ENCODE measurements at regions not wholly inside any gene's neighbourhood (a gene's known extent, or its start where the extent isn't known, plus 50 kb on each side); places are given as distances from the start of the nearest gene placed in this dataset.

GRCh38 chr2:62439425-62439824, 66.6 kb downstream of the TMEM17 start:
- H3K4me3 ChIP-seq (replicated peaks; ENCODE audit: low read depth, low read length): no peak overlapping the region
- no peak for TF ChIP-seq CTCF (IDR thresholded peaks at IDR 0.05; ENCODE audit: low read depth, low read length, missing control alignments)

GRCh38 chr2:62437785-62438184, 68.2 kb downstream of the TMEM17 start:
- no peak for TF ChIP-seq CTCF (IDR thresholded peaks at IDR 0.05; ENCODE audit: low read depth, low read length, missing control alignments)
- no peak for DNase-seq (ENCODE audit: extremely low read depth, low read depth)
- H3K4me3 ChIP-seq (replicated peaks; ENCODE audit: low read depth, low read length): no peak overlapping the region

More at GRCh38 chr2:62439425-62439824, 66.6 kb downstream of the TMEM17 start:
- no peak for DNase-seq (ENCODE audit: extremely low read depth, low read depth)

GRCh38 chr2:62435720-62436119, 70.3 kb downstream of the TMEM17 start:
- DNase-seq (ENCODE audit: extremely low read depth, low read depth): no peak
- TF ChIP-seq CTCF (IDR thresholded peaks at IDR 0.05; ENCODE audit: low read depth, low read length, missing control alignments): no peak
- H3K4me3 ChIP-seq (replicated peaks; ENCODE audit: low read depth, low read length): no peak overlapping the region

GRCh38 chr2:62432407-62432806, 73.6 kb downstream of the TMEM17 start:
- no peak for TF ChIP-seq CTCF (IDR thresholded peaks at IDR 0.05; ENCODE audit: low read depth, low read length, missing control alignments)
- no peak for DNase-seq (ENCODE audit: extremely low read depth, low read depth)
- no peak overlapping the region for H3K4me3 ChIP-seq (replicated peaks; ENCODE audit: low read depth, low read length)

GRCh38 chr2:62431512-62431911, 74.5 kb downstream of the TMEM17 start:
- no peak for DNase-seq (ENCODE audit: extremely low read depth, low read depth)
- H3K4me3 ChIP-seq (replicated peaks; ENCODE audit: low read depth, low read length): no peak overlapping the region
- no peak for TF ChIP-seq CTCF (IDR thresholded peaks at IDR 0.05; ENCODE audit: low read depth, low read length, missing control alignments)

- no peak for DNase-seq (ENCODE audit: extremely low read depth, low read depth)
- no peak for TF ChIP-seq CTCF (IDR thresholded peaks at IDR 0.05; ENCODE audit: low read depth, low read length, missing control alignments)
- no peak overlapping the region for H3K4me3 ChIP-seq (replicated peaks; ENCODE audit: low read depth, low read length)
Measured at GRCh38 chr2:62430146-62430545, 75.8 kb downstream of the TMEM17 start.

GRCh38 chr2:62427146-62427545, 78.8 kb downstream of the TMEM17 start:
- no peak for DNase-seq (ENCODE audit: extremely low read depth, low read depth)
- H3K4me3 ChIP-seq (replicated peaks; ENCODE audit: low read depth, low read length): no peak overlapping the region
- TF ChIP-seq CTCF (IDR thresholded peaks at IDR 0.05; ENCODE audit: low read depth, low read length, missing control alignments): no peak

Data from HFF-Myc (cell line).